ENCODE measurements at regions not wholly inside any gene's neighbourhood (a gene's known extent, or its start where the extent isn't known, plus 50 kb on each side); places are given as distances from the start of the nearest gene placed in this dataset.

- Histone ChIP-seq H3K9me3 (ENCODE audit: control insufficient read depth, insufficient read depth, low read length) (no peaks in the 10 kb centered on the region), H3K27me3 (ENCODE audit: control insufficient read depth, insufficient read depth, low read length) (no peaks in the 10 kb centered on the region), H3K36me3 (ENCODE audit: control insufficient read depth, insufficient read depth, low read length) (no peaks in the 10 kb centered on the region), H3K9ac (ENCODE audit: low read depth, low read length) (no peak overlapping the region), H3K27ac (ENCODE audit: low read depth, low read length) (no peak overlapping the region), H3K4me3 (ENCODE audit: low read depth, low read length) (no peak overlapping the region), H3K4me1 (ENCODE audit: control insufficient read depth, insufficient read depth, low read length) (peaks cover 22% of the 10 kb centered on the region)
These were observed 139.8 kb upstream of the SDK2 start for GRCh38 chr17:73783945-73784603.

GRCh38 chr17:73785496-73785895 is 141.3 kb upstream of the SDK2 start:
- H3K4me3 ChIP-seq (ENCODE audit: low read depth, low read length), result no peak overlapping the region
- H3K36me3 ChIP-seq (ENCODE audit: control insufficient read depth, insufficient read depth, low read length), result no peaks in the 10 kb centered on the region
- peaks cover 22% of the 10 kb centered on the region for H3K4me1 ChIP-seq (ENCODE audit: control insufficient read depth, insufficient read depth, low read length)
- no peaks in the 10 kb centered on the region for H3K27me3 ChIP-seq (ENCODE audit: control insufficient read depth, insufficient read depth, low read length)
- no peaks in the 10 kb centered on the region for H3K9me3 ChIP-seq (ENCODE audit: control insufficient read depth, insufficient read depth, low read length)
- H3K9ac ChIP-seq (ENCODE audit: low read depth, low read length), result no peak overlapping the region
- no peak overlapping the region for H3K27ac ChIP-seq (ENCODE audit: low read depth, low read length)

- no peak overlapping the region for H3K4me3 ChIP-seq (ENCODE audit: low read depth, low read length)
- no peak overlapping the region for H3K9ac ChIP-seq (ENCODE audit: low read depth, low read length)
- peaks cover 22% of the 10 kb centered on the region for H3K4me1 ChIP-seq (ENCODE audit: control insufficient read depth, insufficient read depth, low read length)
- H3K27ac ChIP-seq (ENCODE audit: low read depth, low read length), result no peak overlapping the region
- no peaks in the 10 kb centered on the region for H3K9me3 ChIP-seq (ENCODE audit: control insufficient read depth, insufficient read depth, low read length)
- H3K27me3 ChIP-seq (ENCODE audit: control insufficient read depth, insufficient read depth, low read length), result no peaks in the 10 kb centered on the region
- no peaks in the 10 kb centered on the region for H3K36me3 ChIP-seq (ENCODE audit: control insufficient read depth, insufficient read depth, low read length)
These were observed 141.9 kb upstream of the SDK2 start for GRCh38 chr17:73785958-73786743.

- Histone ChIP-seq H3K27ac (ENCODE audit: low read depth, low read length) (peak overlapping the region; percentile 24), H3K9me3 (ENCODE audit: control insufficient read depth, insufficient read depth, low read length) (no peaks in the 10 kb centered on the region), H3K4me3 (ENCODE audit: low read depth, low read length) (no peak overlapping the region), H3K9ac (ENCODE audit: low read depth, low read length) (no peak overlapping the region), H3K27me3 (ENCODE audit: control insufficient read depth, insufficient read depth, low read length) (no peaks in the 10 kb centered on the region), H3K4me1 (ENCODE audit: control insufficient read depth, insufficient read depth, low read length) (peaks cover 22% of the 10 kb centered on the region), H3K36me3 (ENCODE audit: control insufficient read depth, insufficient read depth, low read length) (no peaks in the 10 kb centered on the region)
These were observed 143.1 kb upstream of the SDK2 start for GRCh38 chr17:73787076-73788059.

DNA sequence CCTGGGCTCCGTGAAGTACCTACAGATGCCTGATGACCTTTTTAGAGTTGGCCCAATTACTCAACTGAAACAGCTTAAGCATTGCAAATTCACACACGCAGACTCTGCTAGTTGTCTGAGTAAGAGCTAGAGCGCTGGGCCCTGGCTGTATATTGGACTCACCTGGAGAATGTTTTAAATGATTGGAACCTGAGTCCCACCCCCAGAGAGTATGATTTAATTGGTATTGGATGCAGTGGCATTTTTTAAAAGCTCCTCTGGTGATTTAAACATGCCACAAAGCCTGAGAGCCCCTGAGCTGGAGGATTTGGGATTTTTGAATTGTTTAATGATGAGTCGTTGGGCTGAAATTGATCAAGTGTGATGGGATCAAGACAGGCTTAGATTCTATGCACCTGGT is 143.9 kb upstream of the SDK2 start:
- Histone ChIP-seq H3K4me1 (ENCODE audit: control insufficient read depth, insufficient read depth, low read length) (peaks cover 22% of the 10 kb centered on the region), H3K4me3 (ENCODE audit: low read depth, low read length) (no peak overlapping the region), H3K27ac (ENCODE audit: low read depth, low read length) (no peak overlapping the region), H3K36me3 (ENCODE audit: control insufficient read depth, insufficient read depth, low read length) (no peaks in the 10 kb centered on the region), H3K9me3 (ENCODE audit: control insufficient read depth, insufficient read depth, low read length) (no peaks in the 10 kb centered on the region), H3K9ac (ENCODE audit: low read depth, low read length) (no peak overlapping the region), H3K27me3 (ENCODE audit: control insufficient read depth, insufficient read depth, low read length) (no peaks in the 10 kb centered on the region)

- H3K4me1 ChIP-seq (ENCODE audit: control insufficient read depth, insufficient read depth, low read length), result peaks cover 20% of the 10 kb centered on the region
These were observed 146.9 kb upstream of the SDK2 start for GRCh38 chr17:73791121-73791520.

GRCh38 chr17:73791631-73792030 is 147.4 kb upstream of the SDK2 start:
- Histone ChIP-seq H3K4me1 (ENCODE audit: control insufficient read depth, insufficient read depth, low read length) (peaks cover 15% of the 10 kb centered on the region), H3K27ac (ENCODE audit: low read depth, low read length) (no peak overlapping the region), H3K36me3 (ENCODE audit: control insufficient read depth, insufficient read depth, low read length) (no peaks in the 10 kb centered on the region), H3K9ac (ENCODE audit: low read depth, low read length) (no peak overlapping the region), H3K27me3 (ENCODE audit: control insufficient read depth, insufficient read depth, low read length) (no peaks in the 10 kb centered on the region), H3K9me3 (ENCODE audit: control insufficient read depth, insufficient read depth, low read length) (no peaks in the 10 kb centered on the region), H3K4me3 (ENCODE audit: low read depth, low read length) (no peak overlapping the region)

More at GRCh38 chr17:73791121-73791520, 146.9 kb upstream of the SDK2 start:
- H3K27me3 ChIP-seq (ENCODE audit: control insufficient read depth, insufficient read depth, low read length), result no peaks in the 10 kb centered on the region
- no peaks in the 10 kb centered on the region for H3K9me3 ChIP-seq (ENCODE audit: control insufficient read depth, insufficient read depth, low read length)
- no peak overlapping the region for H3K4me3 ChIP-seq (ENCODE audit: low read depth, low read length)
- H3K9ac ChIP-seq (ENCODE audit: low read depth, low read length), result no peak overlapping the region
- H3K27ac ChIP-seq (ENCODE audit: low read depth, low read length), result no peak overlapping the region
- no peaks in the 10 kb centered on the region for H3K36me3 ChIP-seq (ENCODE audit: control insufficient read depth, insufficient read depth, low read length)

GRCh38 chr17:73792994-73793393 is 148.7 kb upstream of the SDK2 start:
- no peaks in the 10 kb centered on the region for H3K9me3 ChIP-seq (ENCODE audit: control insufficient read depth, insufficient read depth, low read length)
- H3K36me3 ChIP-seq (ENCODE audit: control insufficient read depth, insufficient read depth, low read length), result no peaks in the 10 kb centered on the region
- H3K4me1 ChIP-seq (ENCODE audit: control insufficient read depth, insufficient read depth, low read length), result peaks cover 3% of the 10 kb centered on the region; the same call in 1 of the 2 replicates
- H3K4me3 ChIP-seq (ENCODE audit: low read depth, low read length), result no peak overlapping the region
- no peak overlapping the region for H3K27ac ChIP-seq (ENCODE audit: low read depth, low read length)
- no peak overlapping the region for H3K9ac ChIP-seq (ENCODE audit: low read depth, low read length)
- H3K27me3 ChIP-seq (ENCODE audit: control insufficient read depth, insufficient read depth, low read length), result no peaks in the 10 kb centered on the region

DNA sequence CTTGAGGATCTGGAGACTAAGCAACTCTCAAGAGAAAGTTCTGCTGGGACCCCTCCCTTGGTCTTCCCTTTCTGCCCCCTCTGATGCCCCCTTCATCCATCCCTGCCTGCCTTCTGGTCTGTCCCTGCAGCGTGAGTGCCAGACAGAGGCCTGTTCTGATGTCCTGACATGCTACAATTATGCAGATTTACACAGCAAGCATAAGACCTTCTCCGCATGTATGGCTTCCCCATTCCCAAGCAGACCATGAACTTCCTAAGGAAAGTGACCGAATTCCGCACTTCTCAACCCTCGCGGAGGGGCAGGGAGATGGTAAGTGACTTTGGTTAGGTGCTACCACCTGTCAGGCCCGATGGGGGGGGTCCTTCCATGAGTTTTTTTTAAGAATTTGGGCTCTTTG is 150.1 kb upstream of the SDK2 start:
- Histone ChIP-seq H3K4me3 (ENCODE audit: low read depth, low read length) (no peak overlapping the region), H3K36me3 (ENCODE audit: control insufficient read depth, insufficient read depth, low read length) (no peaks in the 10 kb centered on the region), H3K9ac (ENCODE audit: low read depth, low read length) (no peak overlapping the region), H3K9me3 (ENCODE audit: control insufficient read depth, insufficient read depth, low read length) (no peaks in the 10 kb centered on the region), H3K27ac (ENCODE audit: low read depth, low read length) (no peak overlapping the region), H3K4me1 (ENCODE audit: control insufficient read depth, insufficient read depth, low read length) (no peaks in the 10 kb centered on the region), H3K27me3 (ENCODE audit: control insufficient read depth, insufficient read depth, low read length) (no peaks in the 10 kb centered on the region)

DNA sequence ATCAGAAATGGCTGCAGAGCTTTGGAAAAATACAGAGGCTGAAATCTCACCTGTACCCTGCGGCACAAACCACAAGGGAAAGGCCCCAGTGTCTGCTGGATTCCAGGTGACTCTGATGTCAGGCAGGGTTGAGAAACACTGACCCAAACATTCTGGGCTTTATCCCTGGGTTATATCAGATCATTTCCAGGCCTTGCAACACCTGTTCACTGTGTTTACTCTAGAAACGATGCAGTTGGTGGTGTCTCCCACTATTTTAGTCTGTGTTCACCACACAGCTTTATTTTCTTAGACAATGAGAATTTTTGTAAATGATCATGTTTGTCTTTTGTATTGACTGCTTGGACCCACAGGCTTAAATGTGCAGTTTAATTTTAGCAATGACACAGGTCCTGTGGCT is 151.5 kb upstream of the SDK2 start:
- no peaks in the 10 kb centered on the region for H3K27me3 ChIP-seq (ENCODE audit: control insufficient read depth, insufficient read depth, low read length)
- H3K36me3 ChIP-seq (ENCODE audit: control insufficient read depth, insufficient read depth, low read length), result no peaks in the 10 kb centered on the region
- no peak overlapping the region for H3K27ac ChIP-seq (ENCODE audit: low read depth, low read length)
- no peaks in the 10 kb centered on the region for H3K9me3 ChIP-seq (ENCODE audit: control insufficient read depth, insufficient read depth, low read length)
- no peak overlapping the region for H3K4me3 ChIP-seq (ENCODE audit: low read depth, low read length)
- H3K4me1 ChIP-seq (ENCODE audit: control insufficient read depth, insufficient read depth, low read length), result no peaks in the 10 kb centered on the region
- no peak overlapping the region for H3K9ac ChIP-seq (ENCODE audit: low read depth, low read length)
